ENCODE measurements at regions not wholly inside any gene's neighbourhood (a gene's known extent, or its start where the extent isn't known, plus 50 kb on each side); places are given as distances from the start of the nearest gene placed in this dataset.

- TF ChIP-seq CTCF (IDR thresholded peaks at IDR 0.05; ENCODE audit: low read depth, low read length): no peak
- Histone ChIP-seq H3K9me3 (no peaks in the 10 kb centered on the region), H3K27me3 (peaks cover 11% of the 10 kb centered on the region), H3K4me1 (no peaks in the 10 kb centered on the region), H3K4me3 (ENCODE audit: low read depth, low read length) (no peak overlapping the region), H3K36me3 (no peaks in the 10 kb centered on the region)
- no peak for DNase-seq
Measured at GRCh38 chr3:152155246-152156020, 113.3 kb upstream of the MBNL1 start.

GRCh38 chr3:152156880-152157279 lies 111.8 kb upstream of the MBNL1 start:
- Histone ChIP-seq H3K9me3 (no peaks in the 10 kb centered on the region), H3K27me3 (peaks cover 11% of the 10 kb centered on the region), H3K4me3 (ENCODE audit: low read depth, low read length) (no peak overlapping the region), H3K36me3 (no peaks in the 10 kb centered on the region), H3K4me1 (no peaks in the 10 kb centered on the region)
- no peak for TF ChIP-seq CTCF (IDR thresholded peaks at IDR 0.05; ENCODE audit: low read depth, low read length)
- DNase-seq: no peak

GRCh38 chr3:152157337-152157736 lies 111.4 kb upstream of the MBNL1 start:
- TF ChIP-seq CTCF (IDR thresholded peaks at IDR 0.05; ENCODE audit: low read depth, low read length): no peak
- no peak overlapping the region for H3K4me3 ChIP-seq (ENCODE audit: low read depth, low read length)
- no peak for DNase-seq
- no peaks in the 10 kb centered on the region for H3K9me3 ChIP-seq
- H3K36me3 ChIP-seq: no peaks in the 10 kb centered on the region
- no peaks in the 10 kb centered on the region for H3K4me1 ChIP-seq
- peaks cover 11% of the 10 kb centered on the region for H3K27me3 ChIP-seq

- DNase-seq: no peak
- no peak overlapping the region for H3K4me3 ChIP-seq (ENCODE audit: low read depth, low read length)
- no peaks in the 10 kb centered on the region for H3K4me1 ChIP-seq
- H3K36me3 ChIP-seq: no peaks in the 10 kb centered on the region
- peaks cover 11% of the 10 kb centered on the region for H3K27me3 ChIP-seq
- no peak for TF ChIP-seq CTCF (IDR thresholded peaks at IDR 0.05; ENCODE audit: low read depth, low read length)
- no peaks in the 10 kb centered on the region for H3K9me3 ChIP-seq
Measured at GRCh38 chr3:152159328-152159727, 109.4 kb upstream of the MBNL1 start.

- DNase-seq: no peak
- Histone ChIP-seq H3K27me3 (peaks cover 11% of the 10 kb centered on the region), H3K9me3 (no peaks in the 10 kb centered on the region), H3K4me3 (ENCODE audit: low read depth, low read length) (no peak overlapping the region), H3K4me1 (no peaks in the 10 kb centered on the region), H3K36me3 (no peaks in the 10 kb centered on the region)
- TF ChIP-seq CTCF (IDR thresholded peaks at IDR 0.05; ENCODE audit: low read depth, low read length): no peak
Measured at GRCh38 chr3:152160350-152161011, 108.2 kb upstream of the MBNL1 start.

GRCh38 chr3:152172460-152172859 lies 96.3 kb upstream of the MBNL1 start:
- Histone ChIP-seq H3K36me3 (no peaks in the 10 kb centered on the region), H3K4me3 (ENCODE audit: low read depth, low read length) (no peak overlapping the region), H3K4me1 (no peaks in the 10 kb centered on the region), H3K9me3 (no peaks in the 10 kb centered on the region), H3K27me3 (peaks cover 6% of the 10 kb centered on the region)
- DNase-seq: no peak
- no peak for TF ChIP-seq CTCF (IDR thresholded peaks at IDR 0.05; ENCODE audit: low read depth, low read length)
